ENCODE measurements at regions not wholly inside any gene's neighbourhood (a gene's known extent, or its start where the extent isn't known, plus 50 kb on each side); places are given as distances from the start of the nearest gene placed in this dataset.
A peak's percentile ranks its signal among the peaks of the same experiment; 100 is the strongest.

DNA sequence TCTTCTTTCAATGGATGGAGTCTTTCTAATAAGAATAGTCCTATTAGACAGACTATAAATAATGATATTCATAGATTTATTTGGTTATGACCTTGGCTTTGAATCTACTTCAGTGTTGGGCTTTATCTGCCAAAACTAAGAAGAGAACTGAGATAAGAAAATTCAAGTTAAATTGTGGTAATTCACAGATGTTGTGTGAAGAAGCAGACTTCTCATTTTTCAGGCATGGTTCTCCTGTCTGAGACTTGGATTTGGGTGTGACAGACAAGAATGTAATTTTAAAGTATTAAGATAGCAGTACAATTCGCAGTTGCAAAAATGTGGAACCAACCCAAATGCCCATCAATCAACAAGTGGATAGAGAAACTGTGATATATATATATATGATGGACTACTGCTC is 124.7 kb downstream of the QPCT start:
- H3K4me3 ChIP-seq (ENCODE audit: low read length), result no peak overlapping the region
- TF ChIP-seq, protein P1, sequence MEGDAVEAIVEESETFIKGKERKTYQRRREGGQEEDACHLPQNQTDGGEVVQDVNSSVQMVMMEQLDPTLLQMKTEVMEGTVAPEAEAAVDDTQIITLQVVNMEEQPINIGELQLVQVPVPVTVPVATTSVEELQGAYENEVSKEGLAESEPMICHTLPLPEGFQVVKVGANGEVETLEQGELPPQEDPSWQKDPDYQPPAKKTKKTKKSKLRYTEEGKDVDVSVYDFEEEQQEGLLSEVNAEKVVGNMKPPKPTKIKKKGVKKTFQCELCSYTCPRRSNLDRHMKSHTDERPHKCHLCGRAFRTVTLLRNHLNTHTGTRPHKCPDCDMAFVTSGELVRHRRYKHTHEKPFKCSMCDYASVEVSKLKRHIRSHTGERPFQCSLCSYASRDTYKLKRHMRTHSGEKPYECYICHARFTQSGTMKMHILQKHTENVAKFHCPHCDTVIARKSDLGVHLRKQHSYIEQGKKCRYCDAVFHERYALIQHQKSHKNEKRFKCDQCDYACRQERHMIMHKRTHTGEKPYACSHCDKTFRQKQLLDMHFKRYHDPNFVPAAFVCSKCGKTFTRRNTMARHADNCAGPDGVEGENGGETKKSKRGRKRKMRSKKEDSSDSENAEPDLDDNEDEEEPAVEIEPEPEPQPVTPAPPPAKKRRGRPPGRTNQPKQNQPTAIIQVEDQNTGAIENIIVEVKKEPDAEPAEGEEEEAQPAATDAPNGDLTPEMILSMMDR (IDR thresholded peaks at IDR 0.05; ENCODE audit: insufficient read depth, low read depth, low read length, missing control alignments), result no peak
- DNase-seq (ENCODE audit: low read depth), result no peak

DNA sequence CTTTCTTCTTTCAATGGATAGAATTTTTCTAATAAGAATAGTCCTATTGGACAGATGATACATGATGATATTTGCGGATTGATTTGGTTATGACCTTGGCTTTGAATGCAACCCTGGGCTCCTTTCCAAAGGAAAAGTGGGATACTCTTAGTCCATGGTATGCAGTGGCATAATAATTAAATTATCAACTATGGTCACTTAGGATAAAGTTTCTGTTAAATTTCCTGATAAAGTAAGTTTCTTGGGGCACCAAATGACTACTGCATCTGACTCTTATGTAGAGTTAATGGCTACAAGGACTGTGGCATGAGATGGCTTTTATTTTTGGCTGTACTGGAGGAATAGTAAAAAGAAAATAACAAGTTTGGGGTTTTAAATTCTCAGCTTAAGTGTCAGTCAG is 126.7 kb downstream of the QPCT start:
- TF ChIP-seq, protein P1 (IDR thresholded peaks at IDR 0.05; ENCODE audit: insufficient read depth, low read depth, low read length, missing control alignments), result no peak
- no peak for DNase-seq (ENCODE audit: low read depth)
- no peak overlapping the region for H3K4me3 ChIP-seq (ENCODE audit: low read length)

GRCh38 chr2:37471994-37472393 is 127.6 kb downstream of the QPCT start:
- H3K4me3 ChIP-seq (ENCODE audit: low read length), result no peak overlapping the region
- DNase-seq (ENCODE audit: low read depth), result peak; percentile 73
- TF ChIP-seq, protein P1 (IDR thresholded peaks at IDR 0.05; ENCODE audit: insufficient read depth, low read depth, low read length, missing control alignments), result no peak

DNA sequence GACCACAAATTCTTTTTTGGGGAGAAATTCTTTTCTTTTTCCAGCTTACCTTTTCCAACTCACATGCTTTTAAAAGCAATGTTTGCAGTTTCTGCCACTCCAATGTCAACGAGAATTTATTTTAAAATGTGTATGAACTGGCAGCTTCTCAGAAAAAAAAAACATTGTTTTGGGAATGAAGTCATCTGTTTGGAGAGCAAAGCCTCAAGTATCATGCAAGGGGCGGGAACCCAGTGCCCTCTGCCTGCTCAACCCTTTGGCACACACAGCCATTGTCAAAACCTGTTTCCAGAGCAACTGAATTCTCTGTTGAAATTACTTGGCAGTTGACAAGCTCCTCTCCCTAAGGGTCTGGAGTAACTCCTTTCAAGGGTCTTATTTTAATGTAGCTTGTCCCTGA is 128.5 kb downstream of the QPCT start:
- H3K4me3 ChIP-seq (ENCODE audit: low read length), result no peak overlapping the region
- TF ChIP-seq, protein P1 (IDR thresholded peaks at IDR 0.05; ENCODE audit: insufficient read depth, low read depth, low read length, missing control alignments), result no peak
- DNase-seq (ENCODE audit: low read depth), result peak; percentile 83

- no peak for DNase-seq (ENCODE audit: low read depth)
- no peak overlapping the region for H3K4me3 ChIP-seq (ENCODE audit: low read length)
- TF ChIP-seq, protein P1 (IDR thresholded peaks at IDR 0.05; ENCODE audit: insufficient read depth, low read depth, low read length, missing control alignments), result no peak
These were observed 132.0 kb downstream of the QPCT start for GRCh38 chr2:37476411-37476810.

GRCh38 chr2:37477921-37478320 is 133.5 kb downstream of the QPCT start:
- TF ChIP-seq, protein P1 (IDR thresholded peaks at IDR 0.05; ENCODE audit: insufficient read depth, low read depth, low read length, missing control alignments), result no peak
- H3K4me3 ChIP-seq (ENCODE audit: low read length), result no peak overlapping the region
- no peak for DNase-seq (ENCODE audit: low read depth)

- DNase-seq (ENCODE audit: low read depth), result no peak
- TF ChIP-seq, protein P1 (IDR thresholded peaks at IDR 0.05; ENCODE audit: insufficient read depth, low read depth, low read length, missing control alignments), result no peak
- H3K4me3 ChIP-seq (ENCODE audit: low read length), result no peak overlapping the region
These were observed 136.8 kb downstream of the QPCT start for GRCh38 chr2:37481244-37481643.
